Spleen (tissue), 11 donors: ENCODE measurements at regions not wholly inside any gene's neighbourhood (a gene's known extent, or its start where the extent isn't known, plus 50 kb on each side); places are given as distances from the start of the nearest gene placed in this dataset.

Experiments
- DNase-seq: peaks from one replicate; pipeline ENCODE4 v3.0.0-alpha.2; 2020
- H3K27ac ChIP-seq, 8 donors: fragments of 200-600 bp; sonication (generic) in 7 of 8; 1 replicate in 4 of 8; 2 replicates in 4 of 8; pipeline versions ENCODE4 v1.5.0 to v1.8.0; 2016 to 2021; ENCODE audit warnings: inconsistent platforms in 4 of 8, mild to moderate bottlenecking in 4 of 8, moderate library complexity in 1 of 8
- H3K27me3 ChIP-seq, 7 donors: fragments of 200-600 bp; sonication (generic) in 6 of 7; replicated peaks in 1 of 7; 1 replicate in 4 of 7; 2 replicates in 3 of 7; pipeline versions ENCODE4 v1.5.0 to v1.8.0; 2016 to 2021; ENCODE audit warnings: inconsistent platforms in 3 of 7, mild to moderate bottlenecking in 1 of 7
- H3K36me3 ChIP-seq, 6 donors: fragments of 200-600 bp; sonication (generic) in 5 of 6; 1 replicate in 4 of 6; 2 replicates in 2 of 6; pipeline versions ENCODE4 v1.5.0 to v1.8.0; 2016 to 2021; ENCODE audit warnings: inconsistent platforms in 2 of 6
- H3K4me1 ChIP-seq, 6 donors: fragments of 200-600 bp; sonication (generic) in 5 of 6; 1 replicate in 3 of 6; 2 replicates in 3 of 6; pipeline versions ENCODE4 v1.5.0 to v1.8.0; 2016 to 2021; ENCODE audit warnings: inconsistent platforms in 3 of 6
- H3K4me3 ChIP-seq, 8 donors: fragments of 200-600 bp; sonication (generic) in 7 of 8; 1 replicate in 4 of 8; 2 replicates in 4 of 8; pipeline versions ENCODE4 v1.5.0 to v1.8.0; 2016 to 2021; ENCODE audit warnings: inconsistent platforms in 4 of 8, mild to moderate bottlenecking in 4 of 8, moderate library complexity in 2 of 8
- H3K9me3 ChIP-seq, 8 donors: fragments of 200-600 bp; sonication (generic) in 7 of 8; 1 replicate in 4 of 8; 2 replicates in 4 of 8; pipeline versions ENCODE4 v1.5.0 to v1.8.0; 2016 to 2021; ENCODE audit warnings: inconsistent platforms in 4 of 8
- CTCF ChIP-seq, 11 experiments: fragments of 200-600 bp in 7 of 11; fragments of 450-650 bp in 4 of 11; sonication (generic) in 4 of 11; IDR thresholded peaks in 8 of 11; conservative IDR thresholded peaks in 3 of 11; 1 replicate in 7 of 11; 2 replicates in 4 of 11; pipeline versions ENCODE4 v1.4.0 to v1.8.0; 2016 to 2021; ENCODE audit warnings: antibody characterized with exemption in 11 of 11, inconsistent platforms in 4 of 11, mild to moderate bottlenecking in 1 of 11
- POLR2A ChIP-seq, 3 donors: fragments of 450-650 bp; IDR thresholded peaks; one replicate each; pipeline ENCODE4 v1.5.1; 2017; ENCODE audit warnings: antibody characterized with exemption in 3 of 3, mild to moderate bottlenecking in 1 of 3
- POLR2AphosphoS5 ChIP-seq, 3 donors: sonication (generic); formaldehyde crosslinking; IDR thresholded peaks; one replicate each; pipeline ENCODE4 v1.5.1; 2017; ENCODE audit warnings: antibody characterized with exemption in 3 of 3
- WGBS, 5 donors: extraction: QIAGEN DNeasy Blood & Tissue Kit in 3 of 5; methylation state at CpG; one replicate each; pipeline versions ENCODE4 v1.1.5 to v1.1.7; 2013 to 2018; 5-methylcytosine and 5-hydroxymethylcytosine counted together
- intact Hi-C: fragments of 100-400 bp; cut with DNase I; formaldehyde crosslinking; loops from one replicate; pipeline ENCODE4 v1.15.0; 2023; ENCODE audit warnings: low total_unique reads
- donor health status: healthy with polysubstance abuse.
- donor health status: DM: no; HTN: no; CAD: no; lungs with moderate emphysema.
- donor health status: DM: no; HTN: no; CAD: no.
- donor health status: Bipolar disorder and iron deficiency.
- donor health status: healthy.
- donor health status: DM: no; HTN: no; CAD: no.
- donor health status: DM: yes; HTN: yes; CAD: no.

- Histone ChIP-seq H3K4me3 (no peak overlapping the region), H3K9me3 (peaks cover 0 to 3% (median under 1%) of the 10 kb centered on the region in 8 donors), H3K4me1 (no peaks in the 10 kb centered on the region), H3K36me3 (no peaks in the 10 kb centered on the region), H3K27me3 (no peaks in the 10 kb centered on the region), H3K27ac (no peak overlapping the region)
- no peak for TF ChIP-seq POLR2AphosphoS5 (IDR thresholded peaks at IDR 0.05)
- TF ChIP-seq CTCF (IDR thresholded peaks at IDR 0.05 in 8 of 11, conservative IDR thresholded peaks at IDR 0.05 in 3 of 11) = no peak
- no peak for TF ChIP-seq POLR2A (IDR thresholded peaks at IDR 0.05)
- 93 to 96% (median 95%) methylated on average over 3 of the region's 3 CpGs for WGBS, 5 donors
- DNase-seq = no peak
- intact Hi-C loops = no loop called here
Observed at GRCh38 chr2:8367833-8368232, 314.0 kb upstream of the ID2 start.

GRCh38 chr2:8368463-8368862 is 313.4 kb upstream of the ID2 start:
- no peaks in the 10 kb centered on the region for H3K4me1 ChIP-seq
- intact Hi-C loops = no loop called here
- H3K4me3 ChIP-seq = no peak overlapping the region
- no peaks in the 10 kb centered on the region for H3K27me3 ChIP-seq
- no peak overlapping the region for H3K27ac ChIP-seq
- no peak for DNase-seq
- TF ChIP-seq POLR2A (IDR thresholded peaks at IDR 0.05) (no peak), POLR2AphosphoS5 (IDR thresholded peaks at IDR 0.05) (no peak), CTCF (IDR thresholded peaks at IDR 0.05 in 8 of 11, conservative IDR thresholded peaks at IDR 0.05 in 3 of 11) (no peak)
- peaks cover 0 to 10% (median 6%) of the 10 kb centered on the region in 8 donors for H3K9me3 ChIP-seq
- no peaks in the 10 kb centered on the region for H3K36me3 ChIP-seq
- 78 to 89% (median 85%) methylated on average over 5 to 6 of the region's 6 CpGs for WGBS, 5 donors

- Histone ChIP-seq H3K9me3 (peaks cover 0 to 14% (median 7%) of the 10 kb centered on the region in 8 donors), H3K36me3 (no peaks in the 10 kb centered on the region), H3K27ac (no peak overlapping the region), H3K27me3 (no peaks in the 10 kb centered on the region), H3K4me3 (no peak overlapping the region), H3K4me1 (no peaks in the 10 kb centered on the region)
- WGBS, 5 donors = 87 to 93% (median 89%) methylated on average over 8 of the region's 8 CpGs
- TF ChIP-seq POLR2AphosphoS5 (IDR thresholded peaks at IDR 0.05) = no peak
- no peak for TF ChIP-seq CTCF (IDR thresholded peaks at IDR 0.05 in 8 of 11, conservative IDR thresholded peaks at IDR 0.05 in 3 of 11)
- TF ChIP-seq POLR2A (IDR thresholded peaks at IDR 0.05) = no peak
- intact Hi-C loops = no loop called here
- no peak for DNase-seq
Observed at GRCh38 chr2:8369522-8369921, 312.3 kb upstream of the ID2 start.

- intact Hi-C loops = no loop called here
- H3K4me1 ChIP-seq = no peaks in the 10 kb centered on the region
- H3K27ac ChIP-seq = no peak overlapping the region
- H3K36me3 ChIP-seq = no peaks in the 10 kb centered on the region
- 27 to 35% (median 32%) methylated on average over 2 of the region's 2 CpGs for WGBS, 5 donors
- TF ChIP-seq POLR2AphosphoS5 (IDR thresholded peaks at IDR 0.05) (no peak), POLR2A (IDR thresholded peaks at IDR 0.05) (no peak), CTCF (IDR thresholded peaks at IDR 0.05 in 8 of 11, conservative IDR thresholded peaks at IDR 0.05 in 3 of 11) (no peak)
- no peaks in the 10 kb centered on the region for H3K27me3 ChIP-seq
- DNase-seq = no peak
- H3K9me3 ChIP-seq = peaks cover 0 to 14% (median 7%) of the 10 kb centered on the region in 8 donors
- H3K4me3 ChIP-seq = no peak overlapping the region
Observed at GRCh38 chr2:8370258-8370802, 311.5 kb upstream of the ID2 start.
